Stimulated activated CD8-positive, alpha-beta memory T cell treated with anti-CD3 and anti-CD28 coated beads, Interleukin-7, amount 100 ng/mL, for 48 hours (primary cell): ENCODE measurements at regions not wholly inside any gene's neighbourhood (a gene's known extent, or its start where the extent isn't known, plus 50 kb on each side); places are given as distances from the start of the nearest gene placed in this dataset.

ENCODE experiments used
- DNase-seq, 2 donors: peaks; one replicate each; pipeline ENCODE4 v3.0.0-alpha.2; 2020; ENCODE audit warnings: low read depth in 1 of 2; ENCODE audit errors: extremely low read depth in 1 of 2

GRCh38 chr1:22218618-22219250, 75.8 kb upstream of the WNT4 start:
- DNase-seq, result no peak

DNA sequence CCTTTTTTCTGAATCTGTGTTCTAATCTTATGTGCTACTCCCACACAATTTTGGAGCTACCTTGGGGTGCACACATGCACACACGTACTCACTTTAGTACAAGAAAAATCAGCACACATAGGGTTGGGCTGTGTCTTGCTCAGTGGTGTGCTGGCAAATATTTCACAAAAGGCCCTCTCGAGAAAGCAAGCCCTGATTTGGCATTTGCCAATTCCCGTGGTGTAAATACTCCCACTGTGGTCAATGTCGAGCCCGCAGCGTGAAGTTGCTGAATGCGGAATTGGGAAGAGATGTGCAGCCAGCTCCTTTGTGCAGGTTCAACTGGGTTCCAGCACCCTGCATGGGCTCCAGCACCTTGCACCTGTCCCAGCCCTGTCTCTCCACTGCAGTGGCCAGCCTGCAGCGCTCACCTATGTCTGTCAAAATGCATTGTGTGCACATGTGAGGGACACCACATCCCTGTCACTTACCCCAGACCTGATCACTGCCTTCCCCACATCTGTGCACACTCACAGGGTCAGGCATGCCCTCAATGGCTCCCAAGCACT, 78.4 kb upstream of the WNT4 start:
- no peak for DNase-seq

GRCh38 chr1:22222723-22223122, 79.8 kb upstream of the WNT4 start:
- DNase-seq, result no peak

- no peak for DNase-seq
Measured at GRCh38 chr1:22223176-22223575, 80.3 kb upstream of the WNT4 start.

DNA sequence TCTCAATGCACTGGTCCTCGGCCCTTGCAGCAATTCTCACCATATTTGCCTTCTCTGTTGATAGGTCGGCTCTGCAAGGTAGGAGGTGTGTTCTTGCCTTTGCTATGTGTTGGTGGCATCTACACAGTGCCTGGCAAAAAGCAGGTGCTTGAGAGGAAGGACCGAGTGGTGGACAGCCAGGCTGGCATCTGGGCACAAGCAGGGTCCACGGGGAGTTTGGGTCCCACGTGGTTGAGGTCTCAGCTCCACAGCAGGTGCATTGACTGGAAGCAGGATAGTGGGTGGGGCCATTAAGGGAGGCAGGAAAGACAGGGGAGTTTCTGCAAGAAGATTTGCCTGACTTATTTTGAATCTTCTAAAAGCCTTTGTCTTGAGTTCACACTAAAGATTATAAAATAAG, 81.2 kb upstream of the WNT4 start:
- no peak for DNase-seq

DNA sequence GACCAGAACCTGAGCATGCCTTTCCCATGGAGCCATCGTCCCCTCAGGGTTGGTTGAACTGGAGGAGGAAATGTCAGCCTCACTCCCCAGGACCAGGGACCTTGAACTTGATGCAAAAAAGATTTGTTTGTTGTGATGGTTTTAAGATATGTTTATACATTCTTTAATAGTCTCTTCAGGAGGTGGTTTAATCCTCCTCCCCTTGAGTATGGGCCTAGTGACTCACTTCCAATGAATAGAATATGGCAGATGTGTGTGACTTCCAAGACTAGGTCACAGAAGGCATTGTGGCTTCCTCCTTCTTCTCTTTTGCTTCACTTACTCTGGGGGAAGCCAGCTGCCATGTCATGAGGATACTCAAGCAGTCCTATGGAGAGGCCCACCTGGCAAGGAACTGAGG, 81.7 kb upstream of the WNT4 start:
- DNase-seq, result no peak

DNA sequence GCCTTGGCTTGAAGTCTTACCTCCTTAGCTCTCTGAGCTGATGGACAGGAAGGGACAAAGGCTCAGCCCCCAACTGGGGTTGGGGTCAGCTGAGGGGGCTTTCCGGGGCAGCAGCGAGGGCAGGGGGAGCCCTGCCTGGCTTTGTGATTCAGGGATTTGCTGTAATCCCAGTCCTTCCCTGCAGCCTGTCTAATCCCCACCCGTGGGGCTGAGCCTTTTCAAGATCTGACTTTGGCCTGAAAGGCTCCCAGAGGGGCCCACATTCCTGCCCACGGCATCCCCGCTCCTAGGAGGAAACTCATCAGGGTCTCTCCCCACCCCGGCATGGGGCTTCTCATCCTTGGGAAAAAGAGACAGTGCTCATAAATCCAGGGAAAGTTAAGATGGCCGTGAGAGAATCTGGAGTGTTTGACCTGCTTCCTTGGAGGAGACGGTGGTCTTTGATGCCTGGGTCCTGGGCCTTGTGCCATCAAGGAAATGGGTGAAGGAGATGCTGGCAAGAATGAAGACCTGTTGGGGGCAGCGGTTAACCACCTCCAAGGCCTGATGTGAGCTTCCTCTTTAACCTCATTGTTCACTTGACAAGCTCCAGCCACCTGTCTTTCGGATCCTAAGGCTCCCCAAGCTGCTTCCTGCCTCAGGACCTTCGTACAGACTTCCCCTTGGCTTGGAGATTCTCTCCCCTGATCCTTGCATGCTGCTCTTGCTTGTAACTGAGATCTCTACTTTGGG, 83.1 kb upstream of the WNT4 start:
- no peak for DNase-seq

- DNase-seq, result no peak
Measured at GRCh38 chr1:22228074-22228473, 85.2 kb upstream of the WNT4 start.

- DNase-seq, result no peak
Measured at GRCh38 chr1:22228505-22228911, 85.6 kb upstream of the WNT4 start.

DNA sequence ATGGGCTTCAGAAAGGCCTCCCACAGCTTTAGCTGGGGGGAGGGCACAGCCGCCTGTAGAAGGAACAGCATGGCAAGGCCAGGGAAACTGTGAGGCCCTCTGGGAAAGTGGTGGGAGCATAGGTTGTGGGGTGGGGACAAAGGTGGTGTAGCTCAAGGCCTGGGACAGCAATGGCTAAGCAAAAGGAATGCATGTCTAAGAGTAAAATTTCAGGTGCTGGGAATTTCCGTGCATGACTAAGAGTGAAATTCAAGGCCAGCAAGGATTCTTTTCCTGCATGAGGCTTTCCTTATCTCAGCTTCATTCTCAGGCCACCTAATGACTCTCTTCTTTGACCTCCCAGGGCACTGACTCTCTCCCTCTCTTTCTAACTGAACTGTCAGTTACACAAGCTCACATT, 86.5 kb upstream of the WNT4 start:
- DNase-seq, result no peak

DNA sequence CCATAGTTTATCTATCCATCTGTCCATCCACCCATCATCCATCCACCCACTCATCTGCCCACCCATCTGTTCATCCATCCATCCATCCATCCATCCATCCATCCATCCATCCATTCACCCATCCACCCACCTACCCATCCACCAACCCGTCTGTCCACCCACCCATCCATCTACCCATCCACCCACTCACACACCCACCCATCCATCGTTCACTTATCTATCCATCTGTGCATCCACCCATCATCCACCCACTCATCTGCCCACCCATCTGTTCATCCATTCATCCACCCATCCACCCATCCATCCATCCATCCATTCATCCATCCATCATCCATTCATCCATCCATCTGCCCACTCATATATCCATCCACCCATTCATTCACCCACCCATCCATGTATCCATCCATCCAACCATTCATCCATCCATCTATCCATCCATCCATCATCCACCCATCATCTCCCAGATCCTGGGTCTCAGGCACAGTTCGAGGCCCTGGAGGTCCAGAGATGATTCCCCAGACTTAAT, 88.2 kb upstream of the WNT4 start:
- no peak for DNase-seq

DNA sequence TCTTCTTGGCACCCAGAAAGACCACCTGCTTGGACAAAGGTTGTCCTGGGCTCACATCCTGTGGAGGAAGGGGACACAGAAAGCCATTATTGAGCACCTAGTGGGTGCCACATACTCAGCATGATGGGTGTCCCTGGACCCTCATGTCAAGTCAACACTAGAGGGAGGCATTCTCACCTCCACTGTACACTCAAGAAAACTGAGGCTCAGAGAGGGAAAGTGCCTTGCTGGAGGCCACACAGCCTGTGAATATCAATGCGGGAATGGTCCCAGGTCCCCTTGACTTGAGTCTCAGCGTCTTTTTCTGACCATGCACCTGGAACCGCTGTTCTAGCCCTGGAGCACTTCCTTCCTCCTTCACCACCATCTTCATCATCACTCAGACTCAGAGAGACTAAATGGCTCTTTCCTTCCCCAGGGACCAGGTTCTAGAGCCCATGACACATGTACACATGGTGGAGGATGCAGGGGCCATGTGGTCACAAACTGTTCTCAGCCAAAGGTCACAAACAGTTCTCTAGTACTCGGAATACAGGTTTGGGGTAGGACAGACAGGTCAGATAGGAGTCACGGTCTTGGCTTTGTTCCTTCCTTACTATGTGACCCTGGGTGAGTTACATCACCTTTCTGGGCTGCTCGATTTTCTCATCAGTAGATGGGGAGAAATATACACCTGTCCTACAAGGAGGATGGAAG, 89.2 kb upstream of the WNT4 start:
- no peak for DNase-seq

DNA sequence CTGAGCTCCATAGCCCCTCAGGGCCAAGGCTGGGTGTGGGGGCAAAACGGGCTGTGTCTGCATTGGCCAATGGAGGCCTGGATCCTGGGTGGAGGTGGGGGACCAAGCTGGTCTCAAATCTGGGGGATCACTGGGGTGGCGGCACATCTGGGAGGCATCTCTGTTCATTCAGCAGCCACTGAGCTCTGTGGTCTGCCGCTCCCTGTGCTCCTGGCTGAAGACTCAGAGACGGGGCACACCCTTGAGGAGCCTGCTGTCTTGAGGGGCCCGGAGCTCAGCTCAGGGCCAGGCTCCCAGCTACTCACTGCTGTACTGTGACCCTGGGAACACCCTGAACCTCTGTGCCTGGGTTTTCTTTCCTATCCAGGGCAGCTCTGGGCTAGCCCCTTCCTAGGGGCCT, 90.3 kb upstream of the WNT4 start:
- DNase-seq, result no peak

DNA sequence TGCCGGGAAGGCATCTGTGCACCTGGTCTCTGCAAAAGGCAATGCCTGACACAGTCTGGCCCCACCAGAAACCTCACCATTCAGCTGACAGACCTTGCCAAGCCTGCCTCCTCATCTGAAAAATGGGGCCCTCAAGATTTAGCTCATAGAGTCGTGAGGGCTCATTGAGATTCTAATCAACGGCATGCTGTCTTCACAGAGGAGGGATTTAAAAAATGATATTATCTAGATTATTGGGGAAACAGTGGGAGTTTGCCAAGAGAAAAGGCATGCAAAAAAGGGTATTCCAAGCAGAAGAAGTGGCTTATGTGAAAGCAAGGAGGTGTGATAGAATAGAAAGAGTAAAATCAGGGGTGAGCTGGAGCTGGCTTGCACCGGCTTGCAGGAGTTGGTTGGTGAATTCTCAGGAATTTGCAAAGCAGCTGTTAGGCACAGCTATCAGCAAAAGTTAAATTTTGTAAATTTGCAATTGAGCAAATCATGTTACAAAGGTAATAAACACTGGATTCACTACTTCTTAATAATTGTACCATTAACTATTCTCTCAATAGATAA, 91.7 kb upstream of the WNT4 start:
- no peak for DNase-seq

- no peak for DNase-seq
Measured at GRCh38 chr1:22236166-22236565, 93.3 kb upstream of the WNT4 start.

GRCh38 chr1:22236900-22237299, 94.0 kb upstream of the WNT4 start:
- no peak for DNase-seq

GRCh38 chr1:22237433-22238093, 94.7 kb upstream of the WNT4 start:
- no peak for DNase-seq

DNA sequence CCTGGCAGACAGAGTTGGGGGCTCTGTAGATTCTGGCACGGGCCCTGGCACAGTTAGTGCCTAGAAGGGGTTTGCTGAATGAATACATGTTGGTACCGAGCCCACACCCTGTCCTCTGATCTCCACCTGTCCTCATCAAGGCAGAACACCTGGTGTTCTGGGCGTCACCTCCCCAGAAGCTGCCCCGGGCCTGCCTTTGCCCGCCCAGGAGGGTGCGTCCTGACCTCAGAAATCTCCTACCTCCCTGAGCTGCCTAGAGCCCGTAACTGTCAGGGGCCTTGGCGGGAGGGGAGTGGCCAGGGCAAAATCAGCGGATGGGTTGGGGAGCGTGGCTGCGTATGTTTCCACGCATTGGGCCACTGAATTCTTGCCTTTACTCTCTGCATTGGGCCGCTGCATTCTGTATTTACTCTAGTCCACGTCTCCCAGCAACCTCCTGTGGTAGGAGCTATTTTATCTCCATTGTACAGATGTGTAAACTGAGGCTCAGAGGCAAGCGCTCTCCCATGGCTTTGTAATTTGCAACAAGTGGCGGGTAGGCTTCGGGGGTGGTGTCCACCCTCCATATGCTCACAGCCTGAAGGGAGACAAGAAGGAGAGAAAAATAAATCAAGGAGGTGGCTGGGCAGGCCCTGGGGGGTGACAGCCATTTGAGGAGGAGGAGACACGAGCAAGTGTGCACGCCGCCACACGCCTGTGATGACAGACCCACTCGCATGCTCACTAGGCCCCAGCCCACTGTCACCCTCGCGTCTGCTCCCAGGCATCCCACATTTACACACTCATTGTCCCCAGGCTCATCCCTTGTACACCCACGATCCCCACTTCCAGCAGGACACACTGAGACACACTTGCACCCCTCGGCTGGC, 95.7 kb upstream of the WNT4 start:
- DNase-seq, result no peak

DNA sequence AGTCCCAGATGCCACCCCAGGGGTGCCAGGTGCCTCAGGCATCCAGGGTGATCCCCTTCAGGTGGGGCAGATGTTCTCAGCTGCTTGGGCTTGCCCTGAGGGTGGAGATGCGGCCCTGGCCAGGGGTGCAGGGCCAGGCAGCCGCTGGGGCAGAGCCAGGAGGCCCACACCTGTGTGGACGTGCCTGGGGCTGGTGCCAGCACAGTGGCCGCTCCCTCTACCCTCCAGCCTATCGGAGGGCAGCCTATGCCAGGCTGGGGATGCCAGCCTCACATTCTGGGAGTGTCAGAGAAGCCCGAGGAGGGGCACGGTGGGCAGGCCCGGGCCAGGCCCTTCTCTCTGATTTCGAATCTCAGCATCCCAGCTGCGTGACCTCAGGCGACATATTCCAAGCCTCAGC, 96.5 kb upstream of the WNT4 start:
- DNase-seq, result no peak

DNA sequence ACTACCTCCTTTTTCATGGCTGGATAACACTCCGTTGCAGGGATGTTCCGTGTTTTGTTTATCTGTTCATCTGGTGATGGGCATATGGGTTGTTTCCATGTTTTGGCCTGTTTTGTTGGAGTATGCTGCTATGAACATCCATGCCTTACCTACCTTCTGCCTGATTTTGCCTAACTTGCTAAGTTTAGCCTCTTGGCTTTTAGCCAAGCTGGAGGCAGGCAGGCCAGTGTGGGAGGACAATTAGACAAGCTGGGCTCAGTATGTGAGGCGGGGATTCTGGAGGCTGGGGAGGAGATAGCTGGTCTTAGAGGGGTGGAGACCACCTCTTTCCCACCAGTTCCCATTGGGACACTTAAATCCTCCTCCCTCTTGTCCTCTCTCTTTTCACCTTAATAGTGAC, 98.4 kb upstream of the WNT4 start:
- DNase-seq, result no peak
